Vagina (tissue), 2 donors: ENCODE measurements at regions not wholly inside any gene's neighbourhood (a gene's known extent, or its start where the extent isn't known, plus 50 kb on each side); places are given as distances from the start of the nearest gene placed in this dataset.

Experiments used
- DNase-seq, 2 donors: peaks; one replicate each; pipeline ENCODE4 v3.0.0-alpha.2; 2017; ENCODE audit errors: extremely low spot score in 2 of 2
- H3K27ac ChIP-seq: fragments of 200-600 bp; sonication (generic); one replicate; pipeline ENCODE4 v1.5.1; 2019
- H3K27me3 ChIP-seq: fragments of 200-600 bp; sonication (generic); one replicate; pipeline ENCODE4 v1.5.1; 2019
- H3K36me3 ChIP-seq, 2 donors: fragments of 200-600 bp; sonication (generic); one replicate each; pipeline ENCODE4 v1.5.1; 2017 to 2019
- H3K4me1 ChIP-seq: fragments of 200-600 bp; sonication (generic); one replicate; pipeline ENCODE4 v1.5.1; 2019
- H3K4me3 ChIP-seq, 2 donors: fragments of 200-600 bp; sonication (generic); 1 replicate in 1 of 2; 2 replicates in 1 of 2; pipeline ENCODE4 v1.5.1; 2016 to 2019
- H3K9me3 ChIP-seq: fragments of 200-600 bp; sonication (generic); one replicate; pipeline ENCODE4 v1.5.1; 2019
- CTCF ChIP-seq, 3 experiments: fragments of 450-650 bp in 2 of 3; fragments of 200-600 bp in 1 of 3; sonication (generic) in 1 of 3; IDR thresholded peaks; one replicate each; pipeline ENCODE4 v1.5.1; 2017 to 2019; ENCODE audit warnings: antibody characterized with exemption in 3 of 3, mild to moderate bottlenecking in 2 of 3, moderate library complexity in 2 of 3
- POLR2A ChIP-seq, 2 donors: fragments of 450-650 bp; IDR thresholded peaks; one replicate each; pipeline ENCODE4 v1.6.1; 2017; ENCODE audit warnings: antibody characterized with exemption in 2 of 2, mild to moderate bottlenecking in 2 of 2, moderate library complexity in 2 of 2
- POLR2AphosphoS5 ChIP-seq, 2 donors: sonication (generic); formaldehyde crosslinking; IDR thresholded peaks; one replicate each; pipeline ENCODE4 v1.9.0; 2017; ENCODE audit warnings: antibody characterized with exemption in 2 of 2, mild to moderate bottlenecking in 2 of 2, low read depth in 1 of 2; ENCODE audit not compliant: insufficient read depth in 1 of 2
- intact Hi-C: fragments of 100-400 bp; cut with DNase I; formaldehyde crosslinking; loops from one replicate; pipeline ENCODE4 v1.15.1; 2023

- no peaks in the 10 kb centered on the region for H3K36me3 ChIP-seq
- H3K27me3 ChIP-seq = no peaks in the 10 kb centered on the region
- H3K4me1 ChIP-seq = no peaks in the 10 kb centered on the region
- TF ChIP-seq CTCF (IDR thresholded peaks at IDR 0.05) (no peak), POLR2AphosphoS5 (IDR thresholded peaks at IDR 0.05; ENCODE audit: insufficient read depth in 1 of 2, low read depth in 1 of 2) (no peak), POLR2A (IDR thresholded peaks at IDR 0.05) (no peak)
- intact Hi-C loops = no loop called here
- no peak for DNase-seq
- no peaks in the 10 kb centered on the region for H3K9me3 ChIP-seq
- no peak overlapping the region for H3K4me3 ChIP-seq
- no peak overlapping the region for H3K27ac ChIP-seq
These were observed 941.1 kb downstream of the PCDH19 start for GRCh38 chrX:99468993-99469392.

GRCh38 chrX:99461223-99461622 lies 948.9 kb downstream of the PCDH19 start:
- H3K27me3 ChIP-seq = no peaks in the 10 kb centered on the region
- H3K4me1 ChIP-seq = no peaks in the 10 kb centered on the region
- no peak overlapping the region for H3K27ac ChIP-seq
- no peaks in the 10 kb centered on the region for H3K9me3 ChIP-seq
- intact Hi-C loops = no loop called here
- no peak for DNase-seq
- H3K4me3 ChIP-seq = no peak overlapping the region
- H3K36me3 ChIP-seq = no peaks in the 10 kb centered on the region
- TF ChIP-seq POLR2AphosphoS5 (IDR thresholded peaks at IDR 0.05; ENCODE audit: insufficient read depth in 1 of 2, low read depth in 1 of 2) (no peak), CTCF (IDR thresholded peaks at IDR 0.05) (no peak), POLR2A (IDR thresholded peaks at IDR 0.05) (no peak)

GRCh38 chrX:99445336-99445735 lies 964.7 kb downstream of the PCDH19 start:
- intact Hi-C loops = no loop called here
- Histone ChIP-seq H3K27me3 (no peaks in the 10 kb centered on the region), H3K4me1 (no peaks in the 10 kb centered on the region), H3K4me3 (no peak overlapping the region), H3K36me3 (no peaks in the 10 kb centered on the region), H3K27ac (no peak overlapping the region), H3K9me3 (no peaks in the 10 kb centered on the region)
- TF ChIP-seq POLR2A (IDR thresholded peaks at IDR 0.05) (no peak), CTCF (IDR thresholded peaks at IDR 0.05) (no peak), POLR2AphosphoS5 (IDR thresholded peaks at IDR 0.05; ENCODE audit: insufficient read depth in 1 of 2, low read depth in 1 of 2) (no peak)
- DNase-seq = no peak

GRCh38 chrX:99421796-99422195 lies 988.3 kb downstream of the PCDH19 start:
- no peak for TF ChIP-seq CTCF (IDR thresholded peaks at IDR 0.05)
- TF ChIP-seq POLR2A (IDR thresholded peaks at IDR 0.05) = no peak
- TF ChIP-seq POLR2AphosphoS5 (IDR thresholded peaks at IDR 0.05; ENCODE audit: insufficient read depth in 1 of 2, low read depth in 1 of 2) = no peak

GRCh38 chrX:99415470-99415869 lies 994.6 kb downstream of the PCDH19 start:
- H3K4me3 ChIP-seq = no peak overlapping the region
- H3K27ac ChIP-seq = no peak overlapping the region
- no peaks in the 10 kb centered on the region for H3K27me3 ChIP-seq
- intact Hi-C loops = no loop called here
- H3K9me3 ChIP-seq = no peaks in the 10 kb centered on the region
- H3K4me1 ChIP-seq = no peaks in the 10 kb centered on the region
- H3K36me3 ChIP-seq = no peaks in the 10 kb centered on the region
- DNase-seq = no peak
- TF ChIP-seq POLR2A (IDR thresholded peaks at IDR 0.05) (no peak), CTCF (IDR thresholded peaks at IDR 0.05) (no peak), POLR2AphosphoS5 (IDR thresholded peaks at IDR 0.05; ENCODE audit: insufficient read depth in 1 of 2, low read depth in 1 of 2) (no peak)

More at GRCh38 chrX:99421796-99422195, 988.3 kb downstream of the PCDH19 start:
- Histone ChIP-seq H3K36me3 (no peaks in the 10 kb centered on the region), H3K9me3 (no peaks in the 10 kb centered on the region), H3K27ac (no peak overlapping the region), H3K27me3 (no peaks in the 10 kb centered on the region), H3K4me1 (no peaks in the 10 kb centered on the region), H3K4me3 (no peak overlapping the region)
- no peak for DNase-seq
- intact Hi-C loops = no loop called here
